Progenitor cell of endocrine pancreas (in vitro differentiated cells): ENCODE measurements at regions not wholly inside any gene's neighbourhood (a gene's known extent, or its start where the extent isn't known, plus 50 kb on each side); places are given as distances from the start of the nearest gene placed in this dataset.

Experiments
- DNase-seq: peaks from one replicate; pipeline ENCODE4 v3.0.0; 2021; ENCODE audit warnings: low spot score; ENCODE audit not compliant: unreplicated experiment
- H3K27ac Mint-ChIP-seq: 2 replicates; pipeline ENCODE4 v1.8.0; 2021; ENCODE audit warnings: mild to moderate bottlenecking, moderate library complexity, mixed read lengths
- H3K27me3 Mint-ChIP-seq: 2 replicates; pipeline ENCODE4 v1.8.0; 2021; ENCODE audit warnings: mixed read lengths
- H3K36me3 Mint-ChIP-seq: 2 replicates; pipeline ENCODE4 v1.8.0; 2022; ENCODE audit warnings: mixed read lengths; ENCODE audit not compliant: insufficient read depth
- H3K4me1 Mint-ChIP-seq: 2 replicates; pipeline ENCODE4 v1.8.0; 2021; ENCODE audit warnings: low read depth, mixed read lengths
- H3K4me3 Mint-ChIP-seq: 2 replicates; pipeline ENCODE4 v1.8.0; 2021; ENCODE audit warnings: low read depth, mild to moderate bottlenecking, moderate library complexity, mixed read lengths
- H3K9me3 Mint-ChIP-seq: 2 replicates; pipeline ENCODE4 v1.8.0; 2021; ENCODE audit warnings: low read depth, mixed read lengths
- TF ChIP-seq, protein P1 (sequence below): fragments of 200-600 bp; sonication (generic); IDR thresholded peaks from one replicate; pipeline ENCODE4 v1.5.0; 2021; ENCODE audit warnings: antibody characterized with exemption, mild to moderate bottlenecking; ENCODE audit not compliant: unreplicated experiment

DNA sequence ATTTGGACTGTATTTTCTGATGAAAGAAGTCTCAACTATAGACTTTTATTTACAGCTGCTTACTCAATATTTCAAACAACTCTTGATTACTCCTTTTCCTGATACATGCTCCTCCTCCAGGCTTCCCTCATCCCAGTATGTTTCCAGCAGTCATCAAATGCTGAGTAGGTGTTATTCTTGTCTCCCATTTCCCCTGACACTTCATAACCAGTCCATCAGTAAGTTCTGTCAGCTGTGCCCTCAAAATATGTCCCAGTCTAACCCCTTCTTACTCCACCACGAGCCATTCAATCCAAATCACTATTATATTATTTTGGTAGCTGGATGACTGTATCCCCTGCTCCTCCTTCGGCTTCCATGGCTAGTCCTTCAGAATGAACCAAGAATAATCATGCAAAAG is 189.1 kb upstream of the DTNA start:
- H3K36me3 Mint-ChIP-seq: peaks cover 1% of the 10 kb centered on the region

DNA sequence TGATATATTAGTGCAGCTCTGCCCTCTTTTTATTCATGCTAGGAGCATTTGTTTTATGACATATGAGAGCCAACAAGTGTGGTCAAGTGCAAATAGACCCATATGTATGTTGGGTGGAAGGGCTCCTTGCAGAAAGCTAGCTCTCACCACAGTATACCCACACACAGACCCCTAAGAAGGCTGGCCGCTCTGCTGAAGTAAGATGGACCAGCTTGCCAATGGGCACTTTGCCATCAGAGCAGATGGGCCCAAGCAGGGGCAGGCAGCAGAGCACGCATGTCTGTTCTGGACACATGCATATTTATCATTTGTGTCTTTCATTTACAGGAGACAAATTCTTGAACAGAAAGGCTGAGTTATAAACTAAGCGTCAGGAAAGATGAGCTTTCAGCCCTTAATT is 187.5 kb upstream of the DTNA start:
- Mint-ChIP-seq H3K9me3 (no peaks in the 10 kb centered on the region), H3K27me3 (no peaks in the 10 kb centered on the region), H3K27ac (no peak overlapping the region), H3K4me1 (peaks cover 9% of the 10 kb centered on the region), H3K4me3 (no peak overlapping the region), H3K36me3 (no peaks in the 10 kb centered on the region)
- TF ChIP-seq, protein P1, sequence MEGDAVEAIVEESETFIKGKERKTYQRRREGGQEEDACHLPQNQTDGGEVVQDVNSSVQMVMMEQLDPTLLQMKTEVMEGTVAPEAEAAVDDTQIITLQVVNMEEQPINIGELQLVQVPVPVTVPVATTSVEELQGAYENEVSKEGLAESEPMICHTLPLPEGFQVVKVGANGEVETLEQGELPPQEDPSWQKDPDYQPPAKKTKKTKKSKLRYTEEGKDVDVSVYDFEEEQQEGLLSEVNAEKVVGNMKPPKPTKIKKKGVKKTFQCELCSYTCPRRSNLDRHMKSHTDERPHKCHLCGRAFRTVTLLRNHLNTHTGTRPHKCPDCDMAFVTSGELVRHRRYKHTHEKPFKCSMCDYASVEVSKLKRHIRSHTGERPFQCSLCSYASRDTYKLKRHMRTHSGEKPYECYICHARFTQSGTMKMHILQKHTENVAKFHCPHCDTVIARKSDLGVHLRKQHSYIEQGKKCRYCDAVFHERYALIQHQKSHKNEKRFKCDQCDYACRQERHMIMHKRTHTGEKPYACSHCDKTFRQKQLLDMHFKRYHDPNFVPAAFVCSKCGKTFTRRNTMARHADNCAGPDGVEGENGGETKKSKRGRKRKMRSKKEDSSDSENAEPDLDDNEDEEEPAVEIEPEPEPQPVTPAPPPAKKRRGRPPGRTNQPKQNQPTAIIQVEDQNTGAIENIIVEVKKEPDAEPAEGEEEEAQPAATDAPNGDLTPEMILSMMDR: no peak
- no peak for DNase-seq

More for the DNA sequence above, 189.1 kb upstream of the DTNA start:
- Mint-ChIP-seq H3K4me1 (peaks cover 5% of the 10 kb centered on the region), H3K9me3 (peaks cover 5% of the 10 kb centered on the region), H3K27ac (no peak overlapping the region), H3K27me3 (no peaks in the 10 kb centered on the region), H3K4me3 (no peak overlapping the region)
- TF ChIP-seq, protein P1: no peak
- DNase-seq: no peak

DNA sequence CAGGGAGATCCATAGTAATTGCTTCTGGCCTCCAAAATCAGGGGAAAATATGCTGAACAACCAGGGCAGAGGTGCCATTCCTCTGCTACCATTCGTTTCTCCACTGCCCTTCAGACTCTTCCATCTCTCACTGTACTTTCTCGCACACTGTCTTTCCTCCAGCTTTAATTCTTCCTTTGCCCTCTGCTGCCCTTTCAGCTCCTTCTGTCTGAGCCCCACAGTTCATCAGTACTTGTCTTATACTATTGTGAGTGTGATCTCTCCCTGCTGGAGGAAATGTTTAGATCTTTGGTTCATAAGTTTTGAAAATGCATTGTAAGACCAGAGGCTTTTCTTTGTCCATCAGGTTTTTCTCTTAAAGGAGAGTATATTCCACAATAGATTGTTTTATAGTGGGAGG is 184.9 kb upstream of the DTNA start:
- H3K27ac Mint-ChIP-seq: no peak overlapping the region
- no peaks in the 10 kb centered on the region for H3K27me3 Mint-ChIP-seq
- no peak overlapping the region for H3K4me3 Mint-ChIP-seq

DNA sequence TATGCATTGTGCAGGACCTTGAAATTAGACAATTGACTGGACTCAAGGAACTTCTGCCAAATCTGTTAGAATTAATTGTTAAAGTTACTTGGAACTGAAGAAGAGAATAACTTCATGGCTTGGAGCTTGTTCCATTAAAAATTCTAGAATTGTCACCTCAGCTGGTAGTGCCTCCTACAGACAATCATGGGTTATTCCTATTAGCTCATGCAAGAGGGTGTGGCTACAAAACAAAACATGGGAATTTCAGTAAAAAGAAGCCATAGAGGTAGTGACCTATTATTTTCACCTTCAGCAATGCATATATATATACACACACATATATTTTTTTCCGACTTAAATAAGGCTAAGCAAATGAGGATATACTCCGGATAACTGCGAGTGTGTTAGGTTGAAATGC is 181.9 kb upstream of the DTNA start:
- TF ChIP-seq, protein P1: no peak
- no peaks in the 10 kb centered on the region for H3K9me3 Mint-ChIP-seq
- no peak overlapping the region for H3K4me3 Mint-ChIP-seq
- H3K4me1 Mint-ChIP-seq: peaks cover 9% of the 10 kb centered on the region
- no peaks in the 10 kb centered on the region for H3K27me3 Mint-ChIP-seq
- DNase-seq: no peak
- H3K36me3 Mint-ChIP-seq: no peaks in the 10 kb centered on the region
- no peak overlapping the region for H3K27ac Mint-ChIP-seq

More for the DNA sequence above, 184.9 kb upstream of the DTNA start:
- TF ChIP-seq, protein P1: no peak
- H3K4me1 Mint-ChIP-seq: peaks cover 9% of the 10 kb centered on the region
- H3K9me3 Mint-ChIP-seq: no peaks in the 10 kb centered on the region
- no peaks in the 10 kb centered on the region for H3K36me3 Mint-ChIP-seq
- no peak for DNase-seq

DNA sequence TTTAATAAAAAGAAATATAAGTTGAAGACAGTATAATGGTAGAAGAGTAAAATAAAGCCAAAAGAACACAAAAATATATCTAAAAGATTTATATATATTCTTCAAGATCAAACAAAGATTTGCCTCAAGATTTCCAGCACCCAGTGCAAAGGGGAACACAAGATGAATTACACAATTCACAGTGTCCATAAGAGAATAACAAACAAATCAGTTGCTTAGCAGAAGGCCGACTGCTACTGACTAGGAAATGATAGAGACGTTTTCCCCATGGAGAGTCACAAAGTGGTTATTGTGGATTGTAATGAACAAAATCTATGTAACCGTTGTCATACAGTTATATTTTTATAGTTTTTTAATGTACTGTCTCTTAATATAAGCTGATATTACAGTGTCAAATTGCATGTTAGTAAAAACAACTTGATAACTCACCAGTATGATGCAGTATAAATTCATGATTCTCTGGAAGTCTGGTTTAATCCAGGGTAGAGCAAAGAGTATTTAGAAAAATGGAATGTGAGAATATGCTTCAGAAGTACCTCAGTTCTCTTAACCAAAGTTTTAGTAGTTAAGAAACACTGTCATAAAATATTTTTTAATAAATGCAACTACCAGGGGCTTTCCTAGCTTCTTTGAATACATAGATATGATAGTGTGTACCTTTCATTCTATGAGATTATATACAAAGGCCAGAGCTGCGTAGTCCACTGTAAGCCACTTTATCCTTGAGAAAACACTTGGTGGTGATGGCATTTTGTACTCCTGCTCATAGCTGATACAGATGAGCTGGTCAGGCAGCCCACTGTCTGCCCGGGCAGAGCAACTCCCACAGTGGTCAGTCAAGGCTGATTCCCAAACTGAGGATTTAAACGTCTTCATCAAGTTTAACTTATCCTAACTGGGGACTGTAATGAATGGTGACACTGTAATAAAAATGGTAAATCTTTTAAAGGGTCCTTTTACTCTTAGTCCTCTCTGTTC is 180.5 kb upstream of the DTNA start:
- Mint-ChIP-seq H3K4me3 (no peak overlapping the region), H3K27me3 (no peaks in the 10 kb centered on the region), H3K36me3 (no peaks in the 10 kb centered on the region), H3K4me1 (peaks cover 9% of the 10 kb centered on the region), H3K9me3 (no peaks in the 10 kb centered on the region), H3K27ac (no peak overlapping the region)
- no peak for DNase-seq
- TF ChIP-seq, protein P1: no peak
